ENCODE measurements at regions not wholly inside any gene's neighbourhood (a gene's known extent, or its start where the extent isn't known, plus 50 kb on each side); places are given as distances from the start of the nearest gene placed in this dataset.
"Not testable (repeated sequence)": the region's sequence is repeated elsewhere in the genome, so short reads cannot be mapped to it uniquely, and the experiment has no call there.

DNA sequence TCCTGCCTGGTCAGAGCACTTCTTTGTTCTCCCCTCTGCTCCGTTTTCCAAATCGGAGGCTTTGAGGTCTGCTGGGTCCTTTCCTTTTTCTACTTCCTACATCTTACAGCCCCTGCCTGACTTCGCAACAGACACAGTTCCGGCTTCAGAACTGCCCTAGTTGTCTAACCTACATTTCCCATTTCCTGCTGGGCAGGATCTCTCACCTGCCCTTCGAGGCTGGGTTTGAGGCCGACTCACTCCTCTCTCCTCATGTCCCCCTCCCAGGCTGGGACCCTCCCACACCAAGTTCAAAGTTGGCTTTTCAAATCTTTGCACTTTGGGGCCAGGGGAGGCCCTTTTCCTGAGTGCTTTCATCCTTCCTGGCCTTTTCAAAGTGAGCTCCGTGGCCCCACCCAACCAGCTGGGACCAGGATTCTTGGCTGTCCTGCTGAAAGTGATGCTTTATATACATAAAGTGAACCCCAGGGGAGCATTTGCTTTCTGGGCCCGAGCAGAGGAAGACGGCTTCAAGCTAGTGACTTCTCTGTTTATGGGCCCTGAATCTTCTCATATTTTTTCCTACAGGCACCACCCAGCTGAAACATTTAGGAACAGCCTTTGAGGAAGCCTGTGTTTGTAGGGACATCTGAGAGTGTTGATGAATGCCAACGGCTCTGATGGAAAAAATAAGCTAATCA lies 281.0 kb upstream of the CRY1 start:
- no peak overlapping the region for H3K4me3 ChIP-seq (ENCODE audit: control insufficient read depth, low read depth, low read length)
- TF ChIP-seq, protein P1, sequence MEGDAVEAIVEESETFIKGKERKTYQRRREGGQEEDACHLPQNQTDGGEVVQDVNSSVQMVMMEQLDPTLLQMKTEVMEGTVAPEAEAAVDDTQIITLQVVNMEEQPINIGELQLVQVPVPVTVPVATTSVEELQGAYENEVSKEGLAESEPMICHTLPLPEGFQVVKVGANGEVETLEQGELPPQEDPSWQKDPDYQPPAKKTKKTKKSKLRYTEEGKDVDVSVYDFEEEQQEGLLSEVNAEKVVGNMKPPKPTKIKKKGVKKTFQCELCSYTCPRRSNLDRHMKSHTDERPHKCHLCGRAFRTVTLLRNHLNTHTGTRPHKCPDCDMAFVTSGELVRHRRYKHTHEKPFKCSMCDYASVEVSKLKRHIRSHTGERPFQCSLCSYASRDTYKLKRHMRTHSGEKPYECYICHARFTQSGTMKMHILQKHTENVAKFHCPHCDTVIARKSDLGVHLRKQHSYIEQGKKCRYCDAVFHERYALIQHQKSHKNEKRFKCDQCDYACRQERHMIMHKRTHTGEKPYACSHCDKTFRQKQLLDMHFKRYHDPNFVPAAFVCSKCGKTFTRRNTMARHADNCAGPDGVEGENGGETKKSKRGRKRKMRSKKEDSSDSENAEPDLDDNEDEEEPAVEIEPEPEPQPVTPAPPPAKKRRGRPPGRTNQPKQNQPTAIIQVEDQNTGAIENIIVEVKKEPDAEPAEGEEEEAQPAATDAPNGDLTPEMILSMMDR (IDR thresholded peaks at IDR 0.05; ENCODE audit: control insufficient read depth, insufficient read depth, low read depth, low read length, missing control alignments), result no peak
- no peak for DNase-seq (ENCODE audit: low read depth)

DNA sequence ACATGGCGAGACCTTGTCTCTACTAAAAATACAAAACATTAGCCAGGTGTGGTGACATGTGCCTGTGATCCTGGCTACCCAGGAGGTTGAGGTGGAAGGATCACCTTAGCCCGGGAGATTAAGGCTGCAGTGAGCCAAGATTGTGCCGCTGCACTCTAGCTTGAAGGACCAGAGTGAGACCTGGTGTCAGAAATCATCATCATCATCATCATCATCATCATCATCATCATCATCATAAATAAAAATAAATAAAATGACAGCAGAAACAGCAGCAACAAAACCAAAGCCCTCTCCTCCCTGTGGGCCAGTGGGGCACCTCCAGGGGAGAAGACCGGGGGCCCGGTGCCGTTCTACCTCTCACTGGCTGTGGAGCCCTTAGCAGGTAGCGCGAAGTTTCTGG lies 281.9 kb upstream of the CRY1 start:
- no peak for DNase-seq (ENCODE audit: low read depth)
- H3K4me3 ChIP-seq (ENCODE audit: control insufficient read depth, low read depth, low read length), result no peak overlapping the region
- TF ChIP-seq, protein P1 (IDR thresholded peaks at IDR 0.05; ENCODE audit: control insufficient read depth, insufficient read depth, low read depth, low read length, missing control alignments), result no peak

DNA sequence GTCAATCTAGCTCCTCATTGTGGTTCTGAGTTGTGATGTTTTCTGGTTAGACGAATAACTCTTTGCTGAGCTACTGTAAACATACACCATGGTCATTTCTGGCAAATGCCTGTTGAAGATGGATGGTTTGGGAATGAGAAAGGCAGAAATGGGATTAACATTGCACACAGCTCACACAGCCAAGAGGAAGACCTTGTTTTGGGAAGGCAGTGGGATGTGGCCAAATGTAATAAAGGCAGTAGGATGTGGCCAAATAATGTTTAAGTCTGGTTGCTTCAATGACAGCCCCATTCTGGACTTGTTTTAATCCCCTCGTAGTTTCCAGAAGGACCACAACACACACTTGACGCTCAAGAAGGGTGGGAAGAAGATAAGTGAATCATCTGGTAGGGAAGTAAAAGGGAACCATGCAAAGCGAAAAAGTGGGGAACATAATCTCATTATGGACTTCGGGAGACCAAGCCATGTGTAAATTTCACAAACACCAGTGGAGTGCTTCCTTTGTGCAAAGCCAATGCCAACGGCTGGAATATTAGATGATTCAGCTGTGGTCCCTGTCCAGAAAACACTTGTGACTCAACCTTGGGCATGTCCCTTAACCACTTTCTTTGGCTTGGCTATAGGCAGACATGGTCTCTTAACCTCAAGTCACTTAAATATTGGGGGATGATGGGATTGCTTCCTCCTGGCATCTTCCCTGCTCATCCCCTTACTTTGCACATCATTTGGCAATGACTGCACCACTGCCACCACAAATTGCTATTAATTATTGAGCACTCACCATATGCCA lies 284.4 kb upstream of the CRY1 start:
- TF ChIP-seq, protein P1 (IDR thresholded peaks at IDR 0.05; ENCODE audit: control insufficient read depth, insufficient read depth, low read depth, low read length, missing control alignments), result no peak
- no peak for DNase-seq (ENCODE audit: low read depth)
- no peak overlapping the region for H3K4me3 ChIP-seq (ENCODE audit: control insufficient read depth, low read depth, low read length)

DNA sequence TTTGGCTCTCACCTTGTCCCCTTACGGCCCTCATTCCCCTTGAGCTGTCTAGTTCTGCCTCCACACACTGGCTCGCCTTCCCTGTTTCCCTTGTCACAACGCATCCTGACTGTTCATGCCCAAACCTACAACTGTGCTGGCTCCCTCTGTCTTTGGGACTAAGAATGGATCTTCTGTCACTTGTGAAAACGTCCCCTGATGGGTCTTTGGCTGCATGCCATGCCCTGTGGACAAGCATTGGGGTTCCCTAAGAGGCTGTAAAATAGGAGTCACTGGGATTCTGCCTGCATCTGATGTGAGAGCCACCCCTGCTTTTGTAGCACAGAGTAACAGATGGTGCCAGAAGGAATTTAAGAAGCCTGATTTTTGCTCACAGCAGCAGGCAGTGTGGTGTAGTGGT lies 285.3 kb upstream of the CRY1 start:
- DNase-seq (ENCODE audit: low read depth), result no peak
- no peak overlapping the region for H3K4me3 ChIP-seq (ENCODE audit: control insufficient read depth, low read depth, low read length)
- TF ChIP-seq, protein P1 (IDR thresholded peaks at IDR 0.05; ENCODE audit: control insufficient read depth, insufficient read depth, low read depth, low read length, missing control alignments), result no peak

DNA sequence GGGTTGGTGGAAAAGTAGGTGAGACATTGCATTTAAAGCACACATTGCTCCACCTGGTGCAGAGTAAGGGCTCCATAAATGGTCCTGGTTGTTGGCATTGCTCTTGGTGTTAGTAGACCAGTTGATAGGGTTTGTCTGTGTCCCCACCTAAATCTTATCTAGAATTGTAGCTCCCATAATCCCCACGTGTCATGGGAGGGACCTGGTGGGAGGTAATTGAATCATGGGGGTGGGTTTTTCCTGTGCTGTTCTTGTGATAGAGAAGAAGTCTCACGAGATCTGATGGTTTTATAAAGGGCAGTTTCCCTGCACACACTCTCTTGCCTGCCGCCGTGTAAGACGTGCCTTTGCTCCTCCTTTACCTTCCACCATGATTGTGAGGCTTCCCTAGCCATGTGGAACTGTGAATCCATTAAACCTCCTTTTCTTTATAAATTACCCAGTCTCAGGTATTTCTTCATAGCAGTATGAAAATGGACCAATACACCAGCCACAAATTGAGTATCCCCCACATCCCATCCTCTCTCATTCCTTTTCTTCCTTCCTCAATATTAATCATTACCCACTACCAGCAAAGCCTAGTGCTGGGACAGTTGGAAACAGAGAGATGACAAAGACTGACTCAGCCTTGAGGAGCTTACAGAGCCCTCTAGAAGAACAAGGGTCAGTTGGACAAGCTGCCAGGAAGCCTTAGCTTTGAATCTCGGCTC lies 285.9 kb upstream of the CRY1 start:
- DNase-seq (ENCODE audit: low read depth); H3K4me3 ChIP-seq (ENCODE audit: control insufficient read depth, low read depth, low read length): not testable (repeated sequence)

DNA sequence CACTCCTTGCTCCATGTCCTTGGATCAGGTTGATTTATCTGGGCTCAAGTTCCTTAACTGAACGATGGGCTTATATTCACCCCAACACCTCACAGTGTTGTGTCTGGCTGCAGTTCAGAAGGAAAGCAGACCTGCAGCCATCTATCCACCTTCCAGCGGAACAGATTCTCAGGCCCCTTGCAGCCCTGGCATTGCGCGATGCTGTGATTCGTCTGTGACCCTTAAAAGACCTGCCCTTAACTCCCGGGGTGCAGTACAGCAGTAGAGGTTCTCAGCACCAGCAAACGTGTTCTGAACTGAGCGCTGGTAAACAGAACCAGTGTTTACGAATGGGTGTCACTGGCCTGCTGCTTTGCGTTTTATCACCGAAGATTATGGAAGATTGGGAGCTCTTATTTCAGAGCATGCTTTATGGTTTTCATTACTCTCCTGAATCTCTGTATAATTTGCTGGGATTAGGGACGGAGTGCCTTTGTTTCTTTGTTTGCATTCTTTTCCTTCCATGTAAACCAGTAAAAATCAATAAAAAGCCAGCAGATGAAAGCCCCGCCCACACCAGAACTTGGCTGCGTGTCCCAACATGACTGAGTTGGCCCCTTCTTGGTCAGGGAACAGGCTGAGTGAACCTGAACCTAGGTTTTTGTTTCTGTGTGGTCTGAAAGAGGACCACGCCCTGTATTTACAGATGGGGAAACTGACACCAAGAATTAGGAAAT lies 286.7 kb upstream of the CRY1 start:
- DNase-seq (ENCODE audit: low read depth), result no peak
- TF ChIP-seq, protein P1 (IDR thresholded peaks at IDR 0.05; ENCODE audit: control insufficient read depth, insufficient read depth, low read depth, low read length, missing control alignments), result no peak
- H3K4me3 ChIP-seq (ENCODE audit: control insufficient read depth, low read depth, low read length), result no peak overlapping the region

All from AG09309 (cell line).